SU-DHL-6 (cell line): ENCODE measurements at regions not wholly inside any gene's neighbourhood (a gene's known extent, or its start where the extent isn't known, plus 50 kb on each side); places are given as distances from the start of the nearest gene placed in this dataset.

ENCODE experiments used
- H2AFZ ChIP-seq: fragments of 200-600 bp; sonication (generic); 2 replicates; pipeline ENCODE4 v1.6.1; 2014; ENCODE audit warnings: low read depth, mild to moderate bottlenecking, moderate library complexity, mixed read lengths, antibody characterized with exemption, low read length; ENCODE audit not compliant: severe bottlenecking
- H3F3A ChIP-seq: fragments of 200-600 bp; shearing (Covaris generic); 2 replicates; pipeline ENCODE4 v1.6.0; 2016; ENCODE audit warnings: antibody characterized with exemption, mild to moderate bottlenecking; ENCODE audit not compliant: insufficient read depth
- H3K27ac ChIP-seq: fragments of 200-600 bp; sonication (generic); 2 replicates; pipeline ENCODE4 v1.5.1; 2016; ENCODE audit warnings: low read depth, mild to moderate bottlenecking, low read length, moderate library complexity, mixed read lengths
- H3K27me3 ChIP-seq: fragments of 200-600 bp; sonication (generic), shearing (Covaris generic); 2 replicates; pipeline ENCODE4 v1.6.0; 2014; ENCODE audit warnings: mild to moderate bottlenecking, low read length
- H3K36me3 ChIP-seq: fragments of 200-600 bp; sonication (generic); 2 replicates; pipeline ENCODE4 v1.6.1; 2014; ENCODE audit warnings: mild to moderate bottlenecking, low read length, mixed read lengths
- H3K4me2 ChIP-seq: fragments of 300-600, 200-600 bp; shearing (Covaris generic), sonication (generic); 2 replicates; pipeline ENCODE4 v1.6.0; 2014; ENCODE audit warnings: low read length, low read depth, mild to moderate bottlenecking; ENCODE audit not compliant: poor library complexity, severe bottlenecking
- H3K4me3 ChIP-seq: fragments of 200-600 bp; sonication (generic); 2 replicates; pipeline ENCODE4 v1.5.1; 2014; ENCODE audit warnings: antibody characterized with exemption, low read length, mild to moderate bottlenecking, mixed read lengths; ENCODE audit not compliant: insufficient read depth, poor library complexity, severe bottlenecking
- H3K79me2 ChIP-seq: fragments of 200-600 bp; sonication (generic); 2 replicates; pipeline ENCODE4 v1.6.1; 2014; ENCODE audit warnings: mild to moderate bottlenecking, low read length, moderate library complexity; ENCODE audit not compliant: insufficient read depth
- H3K9ac ChIP-seq: fragments of 200-600 bp; sonication (generic); 2 replicates; pipeline ENCODE4 v1.7.0; 2014; ENCODE audit warnings: mild to moderate bottlenecking, low read length
- H3K9me2 ChIP-seq: fragments of 200-600 bp; sonication (generic); replicated peaks from 2 replicates; pipeline ENCODE4 v1.6.1; 2014; ENCODE audit warnings: low read length; ENCODE audit not compliant: insufficient read depth
- H3K9me3 ChIP-seq: fragments of 200-600 bp; sonication (generic); 2 replicates; pipeline ENCODE4 v1.6.1; 2014; ENCODE audit warnings: low read length, mixed read lengths; ENCODE audit not compliant: insufficient read depth
- H4K20me1 ChIP-seq: fragments of 200-600 bp; sonication (generic); 2 replicates; pipeline ENCODE4 v1.6.1; 2014; ENCODE audit warnings: low read depth, mild to moderate bottlenecking, antibody characterized with exemption, low read length, moderate library complexity, mixed read lengths
- EZH2phosphoT487 ChIP-seq: fragments of 200-600 bp; sonication (generic), shearing (Covaris generic); conservative IDR thresholded peaks from 2 replicates; pipeline ENCODE4 v1.6.1; 2018; ENCODE audit warnings: mild to moderate bottlenecking, antibody characterized with exemption, low read length, moderate library complexity, mixed read lengths
- TF ChIP-seq, protein P1 (sequence below): fragments of 200-600 bp; sonication (generic); IDR thresholded peaks from one replicate; pipeline ENCODE4 v1.5.1; 2017; ENCODE audit warnings: antibody characterized with exemption, mild to moderate bottlenecking, low read length, moderate library complexity; ENCODE audit not compliant: insufficient read depth, poor library complexity, severe bottlenecking

DNA sequence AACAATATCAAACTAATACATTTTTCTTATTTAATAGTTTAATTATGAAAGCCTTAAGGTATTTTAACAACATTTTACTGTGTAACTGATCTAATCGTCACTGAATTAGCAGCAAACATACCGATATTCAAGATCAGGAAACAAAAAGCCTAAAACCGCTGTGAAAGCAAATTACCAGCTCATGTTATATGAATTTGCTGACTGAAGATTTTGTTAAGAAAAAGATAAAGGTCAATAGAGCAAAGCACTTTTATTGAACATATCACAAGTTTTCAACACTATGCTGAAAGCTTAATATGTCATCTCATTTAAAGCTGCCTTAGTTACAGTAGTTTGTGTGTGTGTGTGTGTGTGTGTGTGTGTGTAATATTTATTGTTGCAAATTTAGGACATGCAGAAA, 1634.9 kb upstream of the NUDT12 start:
- Histone ChIP-seq H4K20me1 (no peaks in the 10 kb centered on the region), H3F3A (no peaks in the 10 kb centered on the region), H3K4me3 (no peak overlapping the region), H3K27me3 (no peaks in the 10 kb centered on the region), H3K36me3 (no peaks in the 10 kb centered on the region), H3K9me2 (no peaks in the 10 kb centered on the region), H3K4me2 (no peak overlapping the region), H2AFZ (no peak overlapping the region), H3K27ac (no peak overlapping the region), H3K9ac (no peak overlapping the region), H3K79me2 (no peaks in the 10 kb centered on the region), H3K9me3 (no peaks in the 10 kb centered on the region)
- TF ChIP-seq EZH2phosphoT487: no peak
- TF ChIP-seq, protein P1, sequence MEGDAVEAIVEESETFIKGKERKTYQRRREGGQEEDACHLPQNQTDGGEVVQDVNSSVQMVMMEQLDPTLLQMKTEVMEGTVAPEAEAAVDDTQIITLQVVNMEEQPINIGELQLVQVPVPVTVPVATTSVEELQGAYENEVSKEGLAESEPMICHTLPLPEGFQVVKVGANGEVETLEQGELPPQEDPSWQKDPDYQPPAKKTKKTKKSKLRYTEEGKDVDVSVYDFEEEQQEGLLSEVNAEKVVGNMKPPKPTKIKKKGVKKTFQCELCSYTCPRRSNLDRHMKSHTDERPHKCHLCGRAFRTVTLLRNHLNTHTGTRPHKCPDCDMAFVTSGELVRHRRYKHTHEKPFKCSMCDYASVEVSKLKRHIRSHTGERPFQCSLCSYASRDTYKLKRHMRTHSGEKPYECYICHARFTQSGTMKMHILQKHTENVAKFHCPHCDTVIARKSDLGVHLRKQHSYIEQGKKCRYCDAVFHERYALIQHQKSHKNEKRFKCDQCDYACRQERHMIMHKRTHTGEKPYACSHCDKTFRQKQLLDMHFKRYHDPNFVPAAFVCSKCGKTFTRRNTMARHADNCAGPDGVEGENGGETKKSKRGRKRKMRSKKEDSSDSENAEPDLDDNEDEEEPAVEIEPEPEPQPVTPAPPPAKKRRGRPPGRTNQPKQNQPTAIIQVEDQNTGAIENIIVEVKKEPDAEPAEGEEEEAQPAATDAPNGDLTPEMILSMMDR: no peak

DNA sequence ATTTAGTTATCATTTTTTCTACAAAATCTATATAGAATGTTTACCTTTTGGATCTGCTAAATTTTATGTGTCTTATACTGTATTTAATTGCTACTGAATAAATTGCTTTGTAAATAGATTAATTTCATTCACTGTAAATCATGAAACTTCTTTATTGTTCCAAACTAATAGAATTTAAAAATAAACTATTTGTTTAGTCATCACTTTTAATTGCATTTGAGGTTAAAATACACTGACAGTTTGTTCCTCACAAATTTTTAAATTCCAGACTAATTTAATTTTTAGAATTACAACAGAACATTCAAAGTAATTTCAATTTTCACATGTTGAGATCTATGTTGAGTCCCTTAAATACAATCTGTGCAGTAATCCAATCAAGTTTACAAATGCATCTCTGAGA, 1633.2 kb upstream of the NUDT12 start:
- H3K4me3 ChIP-seq: no peak overlapping the region
- H3K27ac ChIP-seq: no peak overlapping the region
- no peak overlapping the region for H3K9ac ChIP-seq
- no peak overlapping the region for H3K4me2 ChIP-seq
- no peaks in the 10 kb centered on the region for H3K27me3 ChIP-seq
- H3K9me2 ChIP-seq: no peaks in the 10 kb centered on the region
- no peaks in the 10 kb centered on the region for H3K36me3 ChIP-seq
- H3K9me3 ChIP-seq: no peaks in the 10 kb centered on the region
- no peaks in the 10 kb centered on the region for H4K20me1 ChIP-seq
- no peaks in the 10 kb centered on the region for H3K79me2 ChIP-seq
- H2AFZ ChIP-seq: no peak overlapping the region
- no peak for TF ChIP-seq EZH2phosphoT487
- TF ChIP-seq, protein P1: no peak
- H3F3A ChIP-seq: no peaks in the 10 kb centered on the region

DNA sequence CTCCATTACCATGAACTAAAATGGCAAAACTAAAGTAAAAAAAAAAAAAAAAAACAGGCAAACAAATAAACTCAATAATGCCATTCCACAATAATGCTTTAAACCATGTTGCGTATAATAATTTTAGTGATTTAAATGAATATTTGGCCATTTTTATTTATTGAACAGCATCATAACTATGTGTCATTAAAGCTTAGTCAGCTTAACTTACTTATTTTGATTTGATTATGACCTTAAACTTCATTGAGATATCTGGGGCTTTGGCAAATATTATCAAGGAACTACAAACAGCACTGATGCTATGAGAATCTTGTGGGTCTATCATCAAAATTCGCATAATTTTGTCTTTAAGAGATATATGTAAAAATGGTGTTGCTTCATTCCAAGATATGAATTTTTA, 1610.3 kb upstream of the NUDT12 start:
- Histone ChIP-seq H3F3A (no peaks in the 10 kb centered on the region), H3K4me2 (no peak overlapping the region), H3K27ac (no peak overlapping the region), H4K20me1 (no peaks in the 10 kb centered on the region), H3K9me2 (no peaks in the 10 kb centered on the region), H3K79me2 (no peaks in the 10 kb centered on the region), H3K4me3 (no peak overlapping the region), H3K36me3 (no peaks in the 10 kb centered on the region; the same call in 1 of the 2 replicates), H3K9ac (no peak overlapping the region), H3K27me3 (no peaks in the 10 kb centered on the region), H2AFZ (no peak overlapping the region), H3K9me3 (no peaks in the 10 kb centered on the region)
- TF ChIP-seq, protein P1: no peak
- TF ChIP-seq EZH2phosphoT487: no peak
